Germinal center (tissue), 1 donor: ENCODE measurements at regions not wholly inside any gene's neighbourhood (a gene's known extent, or its start where the extent isn't known, plus 50 kb on each side); places are given as distances from the start of the nearest gene placed in this dataset.

Experiments
- DNase-seq: peaks from one replicate; pipeline ENCODE4 v3.0.0; 2012; ENCODE audit warnings: mixed read lengths, low spot score

GRCh38 chr20:34163307-34163706 lies 51.3 kb upstream of the EIF2S2 start:
- DNase-seq = no peak

- DNase-seq = no peak
Observed at GRCh38 chr20:34164381-34164984, 52.4 kb upstream of the EIF2S2 start.

- DNase-seq = no peak
Observed at GRCh38 chr20:34165018-34165619, 53.1 kb upstream of the EIF2S2 start.

- DNase-seq = no peak
Observed at GRCh38 chr20:34171640-34172039, 59.6 kb upstream of the EIF2S2 start.

- no peak for DNase-seq
Observed at GRCh38 chr20:34172926-34173325, 60.9 kb upstream of the EIF2S2 start.

GRCh38 chr20:34175079-34175478 lies 63.0 kb upstream of the EIF2S2 start:
- no peak for DNase-seq

GRCh38 chr20:34175879-34176278 lies 63.8 kb upstream of the EIF2S2 start:
- no peak for DNase-seq

GRCh38 chr20:34177052-34177451 lies 64.2 kb upstream of the ASIP start:
- DNase-seq = no peak

GRCh38 chr20:34179637-34180360 lies 61.4 kb upstream of the ASIP start:
- DNase-seq = no peak

- DNase-seq = no peak
Observed at GRCh38 chr20:34180460-34181120, 60.6 kb upstream of the ASIP start.

GRCh38 chr20:34181484-34181883 lies 59.7 kb upstream of the ASIP start:
- DNase-seq = no peak

- no peak for DNase-seq
Observed at GRCh38 chr20:34185766-34186620, 55.2 kb upstream of the ASIP start.

GRCh38 chr20:34189572-34190163 lies 51.6 kb upstream of the ASIP start:
- no peak for DNase-seq

- DNase-seq = no peak
Observed at GRCh38 chr20:34190262-34190661, 51.0 kb upstream of the ASIP start.

- DNase-seq = peak; percentile 23
Observed at GRCh38 chr20:34190679-34191090, 50.5 kb upstream of the ASIP start.
